Astrocyte of the cerebellum (primary cell): ENCODE measurements at regions not wholly inside any gene's neighbourhood (a gene's known extent, or its start where the extent isn't known, plus 50 kb on each side); places are given as distances from the start of the nearest gene placed in this dataset.

Source experiments
- DNase-seq: peaks from one replicate; pipeline ENCODE4 v3.0.0-alpha.2; 2011; ENCODE audit warnings: low read depth
- H3K4me3 ChIP-seq: 2 replicates; pipeline ENCODE4 v1.5.1; 2011; ENCODE audit warnings: mild to moderate bottlenecking, low read depth, low read length, moderate library complexity
- in situ Hi-C: cut with HindIII; loops from 2 replicates; pipeline ENCODE4 v1.10.0; 2017; ENCODE audit warnings: low sequenced_read_pairs
- TF ChIP-seq, protein P1 (sequence below): IDR thresholded peaks from 2 replicates; pipeline ENCODE4 v1.5.1; 2012; ENCODE audit warnings: low read length, low read depth, moderate library complexity, mild to moderate bottlenecking; ENCODE audit errors: missing control alignments

DNA sequence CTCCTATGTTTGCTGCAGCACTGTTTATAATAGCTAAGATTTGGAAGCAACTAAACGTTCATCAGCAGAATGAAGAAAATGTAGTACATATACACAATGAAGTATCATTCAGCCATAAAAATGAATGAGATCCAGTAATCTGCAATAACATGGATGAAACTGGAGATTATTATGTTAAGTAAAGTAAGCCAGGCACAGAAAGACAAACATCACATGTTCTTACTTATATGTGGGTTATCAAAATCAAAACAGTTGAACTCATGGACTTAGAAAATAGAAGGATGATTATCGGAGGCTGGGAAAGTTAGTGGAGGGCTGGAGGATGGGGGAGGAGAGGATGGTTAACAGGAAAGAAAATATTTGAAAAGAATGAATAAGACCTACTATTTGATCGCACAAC, 1017.6 kb downstream of the KCNT2 start:
- DNase-seq: no peak
- in situ Hi-C loops: no loop called here
- TF ChIP-seq, protein P1, sequence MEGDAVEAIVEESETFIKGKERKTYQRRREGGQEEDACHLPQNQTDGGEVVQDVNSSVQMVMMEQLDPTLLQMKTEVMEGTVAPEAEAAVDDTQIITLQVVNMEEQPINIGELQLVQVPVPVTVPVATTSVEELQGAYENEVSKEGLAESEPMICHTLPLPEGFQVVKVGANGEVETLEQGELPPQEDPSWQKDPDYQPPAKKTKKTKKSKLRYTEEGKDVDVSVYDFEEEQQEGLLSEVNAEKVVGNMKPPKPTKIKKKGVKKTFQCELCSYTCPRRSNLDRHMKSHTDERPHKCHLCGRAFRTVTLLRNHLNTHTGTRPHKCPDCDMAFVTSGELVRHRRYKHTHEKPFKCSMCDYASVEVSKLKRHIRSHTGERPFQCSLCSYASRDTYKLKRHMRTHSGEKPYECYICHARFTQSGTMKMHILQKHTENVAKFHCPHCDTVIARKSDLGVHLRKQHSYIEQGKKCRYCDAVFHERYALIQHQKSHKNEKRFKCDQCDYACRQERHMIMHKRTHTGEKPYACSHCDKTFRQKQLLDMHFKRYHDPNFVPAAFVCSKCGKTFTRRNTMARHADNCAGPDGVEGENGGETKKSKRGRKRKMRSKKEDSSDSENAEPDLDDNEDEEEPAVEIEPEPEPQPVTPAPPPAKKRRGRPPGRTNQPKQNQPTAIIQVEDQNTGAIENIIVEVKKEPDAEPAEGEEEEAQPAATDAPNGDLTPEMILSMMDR: no peak
- H3K4me3 ChIP-seq: no peak overlapping the region

DNA sequence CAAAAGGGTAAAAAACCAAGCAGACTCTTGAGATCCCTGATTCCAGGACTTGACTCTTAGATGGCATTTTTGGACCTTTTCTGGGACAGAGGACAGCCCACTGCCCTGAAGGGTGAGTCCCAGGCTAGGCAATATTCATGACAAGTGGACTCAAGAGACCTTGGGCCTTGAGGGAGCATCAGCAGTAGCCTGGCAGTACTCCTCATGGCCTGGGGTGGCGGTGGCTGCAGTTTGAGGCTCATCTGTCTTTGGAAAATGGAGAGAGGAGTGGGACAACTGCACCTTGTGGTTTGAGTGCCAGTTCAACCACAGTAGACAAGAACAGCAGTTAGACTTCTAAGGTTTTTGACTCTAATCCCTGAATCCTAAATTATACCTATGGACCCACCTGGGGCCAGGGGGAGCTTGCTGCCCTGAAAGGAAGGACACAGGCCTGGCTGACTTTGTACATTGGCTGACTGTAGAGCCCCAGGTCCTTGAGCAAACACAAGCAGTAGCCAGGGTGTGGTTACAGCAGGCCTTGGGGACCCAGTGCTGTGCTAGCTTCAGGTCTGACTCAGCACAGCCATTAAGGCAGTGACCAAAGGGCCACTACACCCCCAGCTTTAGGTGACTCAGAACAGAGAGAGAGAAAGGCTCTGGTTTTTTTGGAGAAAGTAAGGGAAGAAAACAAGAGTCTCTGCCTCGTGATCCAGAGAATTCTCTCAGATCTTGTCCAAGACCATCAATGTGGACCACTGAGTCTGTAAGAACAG, 1023.2 kb downstream of the KCNT2 start:
- DNase-seq: no peak
- TF ChIP-seq, protein P1: no peak
- H3K4me3 ChIP-seq: no peak overlapping the region
- in situ Hi-C loops: no loop called here

DNA sequence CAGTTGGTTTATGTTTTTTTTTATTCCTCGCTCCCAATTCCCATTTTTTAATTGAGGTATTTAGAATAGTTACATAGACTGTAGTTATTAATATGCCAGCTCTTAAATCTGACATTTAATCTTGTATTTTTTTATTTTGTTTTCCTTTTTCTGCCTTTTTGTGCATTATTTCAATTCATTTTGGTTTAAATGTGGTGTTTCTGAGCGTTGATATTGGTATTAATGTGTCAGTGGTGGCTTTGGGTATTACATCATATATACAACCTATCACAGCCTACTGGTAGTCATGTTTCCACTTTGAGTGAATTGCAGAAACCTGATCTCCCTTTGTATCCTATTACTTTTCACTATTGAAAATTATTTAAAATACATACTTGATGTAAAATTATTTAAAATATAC, 1027.3 kb downstream of the KCNT2 start:
- in situ Hi-C loops: no loop called here
- TF ChIP-seq, protein P1: no peak

DNA sequence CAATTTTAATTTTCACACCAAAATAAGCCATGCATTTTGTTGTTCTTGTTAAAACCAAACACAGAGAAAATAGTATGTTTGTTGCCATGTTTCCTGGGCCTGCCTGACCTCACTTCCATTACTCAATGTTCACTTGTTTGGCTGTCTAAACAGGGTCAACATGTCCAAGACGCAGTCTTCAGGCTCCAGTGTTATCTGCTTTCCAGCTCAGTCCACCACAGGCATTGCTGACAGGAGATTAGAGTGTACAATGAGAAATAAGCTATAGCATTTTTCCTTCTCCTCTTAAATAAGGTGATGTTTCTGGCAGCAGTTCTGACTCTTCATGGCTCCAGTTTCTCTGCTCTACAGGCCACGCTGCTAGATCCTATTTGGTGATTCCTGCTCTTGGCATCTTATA, 1030.5 kb downstream of the KCNT2 start:
- TF ChIP-seq, protein P1: no peak
- no peak overlapping the region for H3K4me3 ChIP-seq
- no peak for DNase-seq
- in situ Hi-C loops: no loop called here

More for the DNA sequence above, 1027.3 kb downstream of the KCNT2 start:
- H3K4me3 ChIP-seq: no peak overlapping the region
- no peak for DNase-seq

DNA sequence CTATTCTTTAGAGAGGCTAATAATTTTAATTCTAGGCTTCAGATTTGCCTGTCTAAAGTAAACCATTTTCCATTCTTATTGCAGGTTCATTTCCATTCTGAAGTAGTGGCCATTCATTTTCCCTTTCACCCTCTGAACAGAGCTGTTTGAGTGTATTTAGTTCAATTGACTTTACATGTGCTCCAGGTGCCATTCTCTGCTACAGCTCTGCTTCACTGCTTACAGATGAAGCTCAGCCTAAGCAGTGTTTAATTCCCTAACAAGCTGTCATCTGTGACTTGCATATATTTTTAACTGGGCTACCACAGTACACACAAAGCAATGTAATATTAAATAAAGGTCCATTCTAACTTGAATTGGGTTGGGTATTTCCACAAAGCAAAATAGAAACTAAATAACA, 1031.6 kb downstream of the KCNT2 start:
- in situ Hi-C loops: no loop called here
- TF ChIP-seq, protein P1: no peak
- no peak overlapping the region for H3K4me3 ChIP-seq
- DNase-seq: no peak

DNA sequence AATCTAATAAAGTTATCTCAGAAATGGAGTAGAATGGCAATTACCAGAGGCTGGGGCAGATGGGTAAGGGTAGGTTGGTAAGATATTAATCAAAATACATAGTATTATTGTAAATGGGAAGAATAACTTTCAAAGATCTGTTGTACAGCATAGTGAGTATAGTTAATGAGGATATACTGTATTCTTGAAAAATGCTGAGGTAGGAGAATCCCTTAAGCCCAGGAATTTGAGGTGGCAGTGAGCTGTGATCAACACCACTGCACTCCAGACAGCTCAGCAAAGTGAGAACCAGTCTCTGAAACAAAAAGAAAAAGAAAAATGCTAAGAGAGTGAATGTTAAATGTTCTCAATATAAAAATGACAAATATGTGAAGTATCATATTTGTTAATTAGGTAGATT, 1033.7 kb downstream of the KCNT2 start:
- no peak for DNase-seq
- no peak overlapping the region for H3K4me3 ChIP-seq
- TF ChIP-seq, protein P1: no peak
- in situ Hi-C loops: no loop called here
